ENCODE measurements at regions not wholly inside any gene's neighbourhood (a gene's known extent, or its start where the extent isn't known, plus 50 kb on each side); places are given as distances from the start of the nearest gene placed in this dataset.

GRCh38 chr4:17091104-17091503, 192.7 kb upstream of the LDB2 start:
- no peak overlapping the region for H3K4me2 ChIP-seq (ENCODE audit: insufficient read depth, low read length)
- intact Hi-C loops (cut with micrococcal nuclease) (no loop called here), dilution Hi-C loops (cut with MboI; ENCODE audit: extremely low pct_ligation_motif_present, low sequenced_read_pairs) (no loop called here)
- ChIA-PET POLR2A (no interaction called here), CTCF (no interaction called here)
- H3K4me1 ChIP-seq (ENCODE audit: control insufficient read depth, extremely low read depth, insufficient read depth, low read length): no peaks in the 10 kb centered on the region
- no peaks in the 10 kb centered on the region for H3K79me2 ChIP-seq (ENCODE audit: control insufficient read depth, insufficient read depth, low read length)
- H4K20me1 ChIP-seq (replicated peaks; ENCODE audit: control insufficient read depth, extremely low read depth, insufficient read depth, low read length): no peaks in the 10 kb centered on the region
- no peak for DNase-seq (ENCODE audit: low read depth, low spot score)
- no peak overlapping the region for H3K27ac ChIP-seq (ENCODE audit: insufficient read depth, low read depth, low read length)
- H3K9me3 ChIP-seq (replicated peaks; ENCODE audit: control insufficient read depth, insufficient read depth, low read length): no peaks in the 10 kb centered on the region
- BruUV-seq (replicated peaks): no TSS peak
- no peak overlapping the region for H2AFZ ChIP-seq (ENCODE audit: low read depth, low read length)
- H3K9me1 ChIP-seq (replicated peaks; ENCODE audit: control insufficient read depth, extremely low read depth, insufficient read depth, low read length): no peaks in the 10 kb centered on the region
- TF ChIP-seq JUN (IDR thresholded peaks at IDR 0.05; ENCODE audit: borderline replicate concordance, insufficient read depth, insufficient read length, low read depth) (no peak), POLR2A (IDR thresholded peaks at IDR 0.05; ENCODE audit: low read depth, low read length) (no peak), EZH2 (IDR thresholded peaks at IDR 0.05; ENCODE audit: borderline replicate concordance, low read depth, low read length, severe bottlenecking) (no peak), FOS (IDR thresholded peaks at IDR 0.05; ENCODE audit: borderline replicate concordance, insufficient read depth, low read length) (no peak), GATA2 (IDR thresholded peaks at IDR 0.05; ENCODE audit: insufficient read depth, insufficient read length, low read depth, low read length) (no peak), POLR2AphosphoS5 (IDR thresholded peaks at IDR 0.05; ENCODE audit: insufficient read depth, low read depth, low read length) (no peak), MYC (IDR thresholded peaks at IDR 0.05; ENCODE audit: low read depth, low read length) (no peak)
- TF ChIP-seq, protein P1, sequence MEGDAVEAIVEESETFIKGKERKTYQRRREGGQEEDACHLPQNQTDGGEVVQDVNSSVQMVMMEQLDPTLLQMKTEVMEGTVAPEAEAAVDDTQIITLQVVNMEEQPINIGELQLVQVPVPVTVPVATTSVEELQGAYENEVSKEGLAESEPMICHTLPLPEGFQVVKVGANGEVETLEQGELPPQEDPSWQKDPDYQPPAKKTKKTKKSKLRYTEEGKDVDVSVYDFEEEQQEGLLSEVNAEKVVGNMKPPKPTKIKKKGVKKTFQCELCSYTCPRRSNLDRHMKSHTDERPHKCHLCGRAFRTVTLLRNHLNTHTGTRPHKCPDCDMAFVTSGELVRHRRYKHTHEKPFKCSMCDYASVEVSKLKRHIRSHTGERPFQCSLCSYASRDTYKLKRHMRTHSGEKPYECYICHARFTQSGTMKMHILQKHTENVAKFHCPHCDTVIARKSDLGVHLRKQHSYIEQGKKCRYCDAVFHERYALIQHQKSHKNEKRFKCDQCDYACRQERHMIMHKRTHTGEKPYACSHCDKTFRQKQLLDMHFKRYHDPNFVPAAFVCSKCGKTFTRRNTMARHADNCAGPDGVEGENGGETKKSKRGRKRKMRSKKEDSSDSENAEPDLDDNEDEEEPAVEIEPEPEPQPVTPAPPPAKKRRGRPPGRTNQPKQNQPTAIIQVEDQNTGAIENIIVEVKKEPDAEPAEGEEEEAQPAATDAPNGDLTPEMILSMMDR (IDR thresholded peaks at IDR 0.05; ENCODE audit: extremely low read depth in 1 of 2, insufficient read depth in 1 of 2, low read depth in 1 of 2, low read length in 2 of 2): no peak
- TF ChIP-seq, protein P2, sequence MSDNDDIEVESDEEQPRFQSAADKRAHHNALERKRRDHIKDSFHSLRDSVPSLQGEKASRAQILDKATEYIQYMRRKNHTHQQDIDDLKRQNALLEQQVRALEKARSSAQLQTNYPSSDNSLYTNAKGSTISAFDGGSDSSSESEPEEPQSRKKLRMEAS (IDR thresholded peaks at IDR 0.05; ENCODE audit: insufficient read depth, insufficient read length): no peak
- no peak for FAIRE-seq
- peaks cover 0 to 9% of the 10 kb centered on the region in 2 experiments for H3K27me3 ChIP-seq (ENCODE audit: control insufficient read depth in 2 of 2, insufficient read depth in 2 of 2, low read length in 2 of 2)
- H3K9ac ChIP-seq (replicated peaks; ENCODE audit: extremely low read depth, insufficient read depth, low read length): no peak overlapping the region
- no peak overlapping the region for H3K4me3 ChIP-seq (replicated peaks in 1 of 3; ENCODE audit: insufficient read depth in 1 of 3, low read depth in 1 of 3, low read length in 3 of 3)
- H3K36me3 ChIP-seq (ENCODE audit: control insufficient read depth in 2 of 2, extremely low read depth in 1 of 2, insufficient read depth in 2 of 2, low read length in 2 of 2): no peaks in the 10 kb centered on the region
